Activated CD4-positive, alpha-beta T cell treated with anti-CD3 and anti-CD28 coated beads, Interleukin-2, amount 10 ng/mL, durations not matched to agents 7 days and 5 days (primary cell): ENCODE measurements at regions not wholly inside any gene's neighbourhood (a gene's known extent, or its start where the extent isn't known, plus 50 kb on each side); places are given as distances from the start of the nearest gene placed in this dataset.

Experiments used
- CTCF ChIA-PET: fragments of 350-600 bp; sonication (Branson Sonifier 250); formaldehyde crosslinking; loops from one replicate; lab custom pipeline; 2021; ENCODE audit warnings: antibody characterized with exemption; lab: Charles Lee
- POLR2A ChIA-PET: fragments of 350-600 bp; sonication (Branson Sonifier 250); formaldehyde crosslinking; loops from one replicate; lab custom pipeline; 2021; ENCODE audit warnings: antibody characterized with exemption; lab: Charles Lee
- DNase-seq: peaks from one replicate; pipeline ENCODE4 v3.0.0-alpha.2; 2020
- H3K27ac Mint-ChIP-seq: one replicate; pipeline ENCODE4 v1.8.0; 2021; ENCODE audit warnings: mild to moderate bottlenecking, moderate library complexity, mixed read lengths
- H3K27me3 Mint-ChIP-seq: one replicate; pipeline ENCODE4 v1.8.0; 2021; ENCODE audit warnings: mixed read lengths
- H3K36me3 Mint-ChIP-seq: one replicate; pipeline ENCODE4 v1.8.0; 2021; ENCODE audit warnings: low read depth, mixed read lengths
- H3K4me1 Mint-ChIP-seq: one replicate; pipeline ENCODE4 v1.8.0; 2021; ENCODE audit warnings: mixed read lengths
- H3K4me3 Mint-ChIP-seq: one replicate; pipeline ENCODE4 v1.8.0; 2021; ENCODE audit warnings: mild to moderate bottlenecking, moderate library complexity, mixed read lengths
- H3K9me3 Mint-ChIP-seq: one replicate; pipeline ENCODE4 v1.8.0; 2021; ENCODE audit warnings: mixed read lengths

DNA sequence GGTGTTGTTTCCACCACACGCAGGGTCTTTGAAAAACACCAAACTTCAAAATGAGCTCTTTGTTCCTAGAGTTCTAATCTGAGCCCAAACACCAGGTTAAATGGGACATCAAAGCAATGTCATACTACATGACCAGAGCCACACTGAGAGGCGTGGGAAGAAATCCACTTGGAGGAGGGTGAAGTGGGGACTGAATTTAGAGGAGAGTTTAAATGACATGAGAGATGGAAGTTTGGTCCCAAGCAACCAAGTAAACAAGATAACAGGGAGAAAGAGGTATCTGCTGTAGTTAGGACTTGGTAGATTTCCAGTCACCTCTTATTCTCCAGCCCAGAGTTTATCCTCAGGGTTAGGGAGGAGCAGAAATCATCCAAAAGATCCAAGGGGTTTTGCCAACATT, 290.9 kb upstream of the FAM78B start:
- POLR2A ChIA-PET = no interaction called here
- Mint-ChIP-seq H3K4me1 (no peaks in the 10 kb centered on the region), H3K27ac (no peak overlapping the region), H3K4me3 (no peak overlapping the region), H3K27me3 (peaks cover 4% of the 10 kb centered on the region), H3K9me3 (no peaks in the 10 kb centered on the region), H3K36me3 (no peaks in the 10 kb centered on the region)
- DNase-seq = no peak
- CTCF ChIA-PET = no interaction called here

DNA sequence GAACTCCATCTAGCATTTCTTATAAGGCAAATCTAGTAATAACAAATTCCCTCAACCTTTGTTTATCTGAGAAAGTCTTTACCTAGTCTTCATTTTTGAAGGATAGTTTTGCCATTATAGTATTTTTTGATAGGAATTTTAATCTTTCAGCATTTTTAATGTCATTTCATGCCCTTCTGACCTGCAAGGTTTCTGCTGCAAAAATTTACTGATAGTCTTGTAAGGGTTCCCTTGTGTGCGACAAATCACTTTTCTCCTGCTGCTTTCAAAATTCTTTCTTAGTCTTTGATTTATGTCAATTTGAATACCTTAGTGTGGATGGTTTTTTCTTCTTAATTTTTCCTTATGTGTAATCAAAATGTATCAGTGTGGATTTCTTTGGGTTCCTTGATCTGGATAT, 297.5 kb upstream of the FAM78B start:
- H3K27me3 Mint-ChIP-seq = peaks cover 13% of the 10 kb centered on the region
- ChIA-PET CTCF (no interaction called here), POLR2A (no interaction called here)
- H3K4me3 Mint-ChIP-seq = no peak overlapping the region
- H3K36me3 Mint-ChIP-seq = no peaks in the 10 kb centered on the region
- no peaks in the 10 kb centered on the region for H3K4me1 Mint-ChIP-seq
- no peak for DNase-seq
- H3K27ac Mint-ChIP-seq = no peak overlapping the region
- peaks cover 3% of the 10 kb centered on the region for H3K9me3 Mint-ChIP-seq

DNA sequence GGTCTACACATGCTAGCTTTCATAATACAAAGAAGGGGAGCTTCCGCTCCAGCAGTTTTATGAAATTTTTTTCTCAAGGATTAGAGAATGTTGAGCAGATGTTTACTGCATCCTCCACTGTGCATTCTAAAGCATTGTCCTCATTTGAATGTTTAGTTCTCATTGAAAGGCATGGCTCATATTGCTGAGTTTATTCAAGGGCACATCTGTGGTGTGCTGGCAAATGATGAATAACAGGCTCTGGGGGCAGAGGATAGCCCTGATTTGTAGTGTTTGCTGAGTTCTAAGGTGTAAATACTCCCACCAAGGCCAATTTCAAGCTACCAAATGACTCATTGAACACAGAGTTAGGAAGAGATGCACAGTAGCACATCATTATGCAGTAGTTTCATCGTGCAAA, 303.2 kb upstream of the FAM78B start:
- H3K27ac Mint-ChIP-seq = no peak overlapping the region

DNA sequence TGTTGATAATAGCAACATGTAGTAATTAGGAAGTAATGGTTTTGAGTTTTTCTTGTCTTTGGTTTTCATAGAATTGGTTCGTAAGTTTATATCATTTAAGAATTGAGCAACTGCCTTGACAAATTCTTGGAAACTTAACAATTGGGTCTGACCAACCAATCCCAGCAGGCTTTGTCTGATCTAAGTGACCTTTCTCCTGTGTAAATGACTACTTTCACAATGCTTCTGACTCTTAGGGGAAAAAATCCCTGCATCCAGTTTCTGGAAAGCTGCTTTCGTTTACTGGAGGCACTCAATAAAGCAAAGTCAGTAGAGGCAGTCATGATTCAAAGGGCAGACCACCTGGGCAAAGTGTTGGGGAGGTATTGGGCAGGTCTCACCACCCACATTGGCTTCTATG, 303.6 kb upstream of the FAM78B start:
- ChIA-PET CTCF (no interaction called here), POLR2A (no interaction called here)
- no peak overlapping the region for H3K27ac Mint-ChIP-seq
- no peaks in the 10 kb centered on the region for H3K9me3 Mint-ChIP-seq
- H3K36me3 Mint-ChIP-seq = no peaks in the 10 kb centered on the region
- H3K27me3 Mint-ChIP-seq = peaks cover 16% of the 10 kb centered on the region
- H3K4me1 Mint-ChIP-seq = no peaks in the 10 kb centered on the region
- no peak for DNase-seq
- no peak overlapping the region for H3K4me3 Mint-ChIP-seq

More for the DNA sequence above, 303.2 kb upstream of the FAM78B start:
- POLR2A ChIA-PET = no interaction called here
- Mint-ChIP-seq H3K36me3 (no peaks in the 10 kb centered on the region), H3K4me1 (no peaks in the 10 kb centered on the region), H3K27me3 (peaks cover 19% of the 10 kb centered on the region), H3K4me3 (no peak overlapping the region), H3K9me3 (no peaks in the 10 kb centered on the region)
- CTCF ChIA-PET = no interaction called here
- DNase-seq = no peak

DNA sequence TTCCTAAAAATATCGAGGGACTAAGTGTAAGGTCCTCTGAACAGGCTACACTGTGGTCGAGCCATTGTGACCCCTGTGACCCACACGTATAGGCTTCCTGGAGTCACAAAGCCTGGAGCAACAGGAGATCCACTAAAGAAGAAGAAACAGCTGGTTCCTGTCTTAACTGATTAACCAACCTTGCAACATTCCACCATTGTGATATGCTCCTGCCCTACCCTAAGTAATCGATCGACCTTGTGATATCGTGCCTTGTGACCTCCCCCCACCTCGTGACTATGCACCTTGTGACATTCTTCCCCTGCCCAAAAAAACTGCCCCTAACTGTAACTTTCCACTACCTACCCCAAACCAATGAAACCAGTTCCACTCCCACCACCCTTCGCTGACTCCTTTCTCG, 304.6 kb upstream of the FAM78B start:
- ChIA-PET POLR2A (no interaction called here), CTCF (interaction anchor here (1.1 kb wide), 1 partner anchor 129 kb away, joined by 3 read pairs; no protein-coding TSS in a partner anchor)
- no peaks in the 10 kb centered on the region for H3K4me1 Mint-ChIP-seq
- H3K9me3 Mint-ChIP-seq = no peaks in the 10 kb centered on the region
- H3K27me3 Mint-ChIP-seq = peaks cover 16% of the 10 kb centered on the region
- H3K36me3 Mint-ChIP-seq = no peaks in the 10 kb centered on the region
- DNase-seq = no peak
- H3K27ac Mint-ChIP-seq = no peak overlapping the region
- H3K4me3 Mint-ChIP-seq = no peak overlapping the region

DNA sequence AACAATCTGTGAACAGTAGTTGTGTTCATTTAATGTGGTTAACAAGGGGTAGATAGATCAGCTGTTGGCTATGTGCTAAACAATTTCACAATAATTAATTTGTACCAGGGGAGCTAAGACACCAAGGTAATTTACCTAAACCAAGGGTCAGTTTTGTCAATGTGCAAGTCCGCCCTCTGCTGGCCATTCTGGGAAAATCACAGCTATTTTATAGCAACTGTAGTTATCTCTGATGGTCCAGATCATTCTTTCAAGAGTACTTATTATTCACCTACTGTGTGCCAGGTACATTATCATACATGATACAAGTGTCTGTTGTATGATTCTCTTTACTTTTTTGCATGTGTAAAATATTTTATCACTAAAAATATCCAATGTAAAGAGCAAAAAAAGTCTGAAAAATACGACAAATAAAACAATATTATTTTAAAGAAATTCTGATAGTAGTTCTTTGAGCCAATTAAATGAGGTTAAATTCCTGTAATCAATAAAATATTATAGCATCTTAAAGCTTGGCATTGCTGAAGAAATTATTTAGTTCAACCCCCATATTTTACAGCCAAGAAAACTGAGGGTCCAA, 312.3 kb upstream of the FAM78B start:
- DNase-seq = peak; percentile 55
- H3K27ac Mint-ChIP-seq = no peak overlapping the region
- no peak overlapping the region for H3K4me3 Mint-ChIP-seq
- no peaks in the 10 kb centered on the region for H3K9me3 Mint-ChIP-seq
- H3K27me3 Mint-ChIP-seq = peaks cover 2% of the 10 kb centered on the region
- CTCF ChIA-PET = interaction anchor here (0.9 to 1.6 kb wide), 3 partner anchors 11 to 551 kb away, joined by 3 to 4 read pairs (median 3); no protein-coding TSS in a partner anchor
- no peaks in the 10 kb centered on the region for H3K36me3 Mint-ChIP-seq
- POLR2A ChIA-PET = no interaction called here
- no peaks in the 10 kb centered on the region for H3K4me1 Mint-ChIP-seq

DNA sequence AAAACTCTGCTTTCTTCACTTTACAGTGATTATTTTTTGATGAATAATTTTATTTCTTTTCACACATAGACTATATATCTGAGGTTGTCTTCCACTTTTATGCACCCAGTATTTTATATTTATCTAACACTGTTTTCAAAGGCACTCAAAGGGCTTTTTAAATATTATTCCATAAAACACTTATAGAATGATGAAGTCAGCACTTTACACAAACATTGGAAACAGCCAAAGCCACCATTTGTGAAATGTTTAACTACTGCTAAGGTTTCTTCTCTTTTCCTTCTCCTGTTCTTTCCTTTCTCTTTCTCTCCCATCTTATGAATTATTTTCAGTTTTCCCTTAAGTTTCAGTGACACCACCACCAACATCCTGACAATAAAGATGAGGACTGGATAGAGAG, 317.7 kb upstream of the FAM78B start:
- Mint-ChIP-seq H3K4me3 (no peak overlapping the region), H3K27me3 (peaks cover 2% of the 10 kb centered on the region)
- CTCF ChIA-PET = no interaction called here

DNA sequence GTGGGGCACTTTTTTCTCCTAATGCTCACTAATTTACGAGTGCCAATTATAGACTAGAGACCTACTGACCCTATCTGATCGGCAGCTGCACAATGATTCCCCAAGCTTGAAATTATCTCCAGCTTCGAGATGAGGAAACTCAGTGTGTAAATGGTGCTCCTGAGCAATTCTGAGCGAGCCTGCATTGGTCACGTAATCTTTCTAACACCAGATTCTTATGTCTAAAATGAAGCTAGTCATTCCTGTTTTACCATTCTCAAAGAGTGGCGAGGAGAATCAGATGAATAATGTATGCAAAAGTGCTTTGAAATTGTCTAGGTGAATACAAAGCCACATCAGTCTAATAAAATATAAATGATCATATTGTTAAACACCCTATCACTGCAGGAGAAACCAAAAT, 318.1 kb upstream of the FAM78B start:
- no peak overlapping the region for H3K4me3 Mint-ChIP-seq
- no peaks in the 10 kb centered on the region for H3K9me3 Mint-ChIP-seq
- no peak for DNase-seq
- H3K27ac Mint-ChIP-seq = no peak overlapping the region
- H3K4me1 Mint-ChIP-seq = peaks cover 6% of the 10 kb centered on the region
- H3K27me3 Mint-ChIP-seq = peaks cover 2% of the 10 kb centered on the region
- no peaks in the 10 kb centered on the region for H3K36me3 Mint-ChIP-seq
- ChIA-PET POLR2A (no interaction called here), CTCF (no interaction called here)

More for the DNA sequence above, 317.7 kb upstream of the FAM78B start:
- H3K36me3 Mint-ChIP-seq = no peaks in the 10 kb centered on the region
- H3K4me1 Mint-ChIP-seq = peaks cover 6% of the 10 kb centered on the region
- no peak for DNase-seq
- H3K9me3 Mint-ChIP-seq = no peaks in the 10 kb centered on the region
- POLR2A ChIA-PET = no interaction called here
- H3K27ac Mint-ChIP-seq = no peak overlapping the region

DNA sequence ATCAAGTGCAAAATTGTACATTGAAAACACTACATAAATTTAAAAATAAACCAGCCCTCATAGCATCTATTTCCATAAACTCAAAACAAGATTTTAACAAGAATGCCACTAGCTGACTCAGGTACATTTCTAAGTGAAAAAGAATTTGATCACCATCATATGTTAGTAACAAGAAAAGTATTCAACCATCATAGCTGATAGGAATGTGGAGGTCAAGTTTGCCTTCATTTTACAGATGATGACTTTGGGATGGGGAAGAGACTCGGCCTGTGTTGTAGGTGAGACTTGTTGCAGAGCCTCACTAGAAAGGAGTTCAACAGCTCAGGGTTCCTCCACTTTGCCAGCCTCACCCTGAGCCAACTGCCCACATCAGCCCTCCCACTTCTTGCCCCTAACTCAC, 318.8 kb upstream of the FAM78B start:
- H3K9me3 Mint-ChIP-seq = no peaks in the 10 kb centered on the region
- no peak overlapping the region for H3K4me3 Mint-ChIP-seq
- H3K27me3 Mint-ChIP-seq = peaks cover 2% of the 10 kb centered on the region
- CTCF ChIA-PET = interaction anchor here (0.6 kb wide), 1 partner anchor 9 kb away, joined by 3 read pairs; no protein-coding TSS in a partner anchor
- peaks cover 6% of the 10 kb centered on the region for H3K4me1 Mint-ChIP-seq
- no peak overlapping the region for H3K27ac Mint-ChIP-seq
- H3K36me3 Mint-ChIP-seq = no peaks in the 10 kb centered on the region
- POLR2A ChIA-PET = no interaction called here
- DNase-seq = no peak

DNA sequence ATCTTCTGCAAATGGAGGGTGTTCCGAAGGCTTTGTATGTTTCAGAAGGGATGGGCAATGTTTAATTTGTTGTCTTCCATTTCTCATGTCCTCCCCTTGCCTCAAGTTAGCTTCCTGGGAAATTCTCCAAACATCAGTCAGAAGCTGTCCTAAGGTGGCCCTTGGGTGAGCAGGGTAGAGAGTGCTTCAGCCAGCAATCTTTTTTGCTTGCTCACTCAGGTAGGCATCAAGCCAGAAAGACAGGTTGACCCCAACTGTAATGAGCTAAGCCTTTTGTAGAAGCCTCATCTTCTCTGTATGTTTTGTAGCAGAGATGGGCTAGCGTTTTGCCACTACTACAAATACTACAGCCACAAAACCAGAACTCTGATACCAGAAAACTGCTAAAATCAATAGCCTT, 321.5 kb upstream of the FAM78B start:
- Mint-ChIP-seq H3K4me1 (peaks cover 10% of the 10 kb centered on the region), H3K9me3 (peaks cover 4% of the 10 kb centered on the region), H3K27me3 (peaks cover 3% of the 10 kb centered on the region), H3K27ac (no peak overlapping the region), H3K4me3 (no peak overlapping the region), H3K36me3 (peaks cover 1% of the 10 kb centered on the region)
- POLR2A ChIA-PET = no interaction called here
- DNase-seq = no peak
- CTCF ChIA-PET = no interaction called here

DNA sequence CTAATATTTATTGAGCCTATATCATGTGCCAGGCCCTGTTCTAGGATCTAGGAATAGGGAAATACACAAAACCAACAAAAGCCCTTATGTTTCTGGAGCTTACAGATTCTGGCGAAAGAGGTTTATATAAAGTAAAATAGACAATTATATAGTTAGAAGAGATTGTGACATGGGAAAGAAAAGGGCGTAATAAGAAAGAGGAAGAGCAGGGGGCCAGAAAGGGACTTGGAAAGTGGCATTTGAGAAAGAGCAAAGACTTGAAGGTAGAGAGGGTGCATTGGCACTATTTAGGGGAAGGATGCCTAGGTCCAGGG, 322.5 kb upstream of the FAM78B start:
- no peak for DNase-seq

DNA sequence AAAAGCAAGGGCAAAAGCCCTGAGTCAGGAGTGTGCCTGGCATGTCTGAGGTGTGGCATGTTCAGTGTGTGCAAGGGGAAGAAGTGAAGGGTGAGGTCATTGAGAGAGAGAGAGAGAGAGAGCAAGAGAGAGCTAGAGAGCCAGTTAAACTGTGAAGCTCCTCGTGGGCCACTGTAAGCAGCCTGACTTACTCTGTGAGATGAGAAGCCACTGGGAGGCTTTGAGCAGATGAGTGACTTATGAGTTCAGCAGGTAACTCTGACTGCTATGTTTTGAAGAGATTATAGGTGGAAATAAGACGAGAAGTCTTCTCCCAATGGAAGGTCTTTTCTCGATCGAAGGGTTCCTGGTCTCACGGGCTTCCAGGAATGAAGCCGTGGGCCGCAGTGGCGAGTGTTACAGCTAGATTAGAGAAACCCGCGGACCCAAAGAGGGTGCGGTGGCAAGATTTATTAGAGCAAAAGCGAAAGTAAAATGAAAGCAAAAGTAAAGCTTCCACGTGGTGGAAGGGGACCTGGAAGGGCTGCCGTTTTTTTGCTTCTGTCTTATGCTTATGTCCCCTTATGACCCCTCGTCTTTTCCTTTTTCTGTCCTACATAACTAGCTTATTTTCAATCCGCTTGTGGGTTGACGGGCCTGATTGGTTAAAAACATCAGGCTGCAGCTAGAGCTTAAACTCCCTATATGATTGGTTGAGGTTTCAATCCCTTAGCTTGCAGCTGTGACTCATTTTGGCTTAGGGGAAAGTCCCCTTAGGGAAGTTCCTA, 323.1 kb upstream of the FAM78B start:
- ChIA-PET POLR2A (no interaction called here), CTCF (interaction anchor here (1.2 to 1.3 kb wide), 2 partner anchors 11 to 570 kb away, joined by 3 to 4 read pairs; no protein-coding TSS in a partner anchor)
- no peak overlapping the region for H3K4me3 Mint-ChIP-seq

More for the DNA sequence above, 322.5 kb upstream of the FAM78B start:
- Mint-ChIP-seq H3K4me3 (no peak overlapping the region), H3K36me3 (peaks cover 1% of the 10 kb centered on the region), H3K9me3 (peaks cover 4% of the 10 kb centered on the region), H3K27ac (no peak overlapping the region), H3K4me1 (peaks cover 10% of the 10 kb centered on the region), H3K27me3 (peaks cover 3% of the 10 kb centered on the region)
- ChIA-PET POLR2A (no interaction called here), CTCF (interaction anchor here (1.2 to 1.3 kb wide), 2 partner anchors 11 to 570 kb away, joined by 3 to 4 read pairs; no protein-coding TSS in a partner anchor)

DNA sequence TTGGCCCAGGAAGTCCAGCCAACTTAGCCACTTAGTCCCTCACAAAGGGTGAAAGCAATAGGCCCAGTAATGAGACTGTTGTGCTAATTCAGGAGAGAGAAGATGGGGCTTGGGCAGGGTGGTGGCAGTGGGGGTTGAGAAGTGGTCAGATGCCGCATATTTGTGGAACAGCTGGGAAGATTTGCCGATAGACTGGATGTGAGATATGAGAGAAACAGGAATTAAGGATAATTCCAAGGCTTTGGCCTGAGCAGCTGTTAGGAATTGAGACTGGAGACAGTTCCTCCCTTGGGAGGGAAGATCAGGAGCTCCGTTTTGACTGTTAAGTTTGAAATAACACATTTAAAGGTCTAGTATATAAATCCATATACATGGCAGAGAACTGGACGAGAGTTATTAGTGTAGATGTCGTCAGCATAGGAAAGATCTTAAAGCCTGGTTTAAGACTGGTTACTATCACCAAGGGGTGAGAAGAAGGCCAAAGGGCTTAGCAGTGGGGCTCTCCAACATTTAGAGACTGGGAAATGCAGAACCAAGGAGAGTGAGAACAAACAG, 323.7 kb upstream of the FAM78B start:
- Mint-ChIP-seq H3K9me3 (peaks cover 4% of the 10 kb centered on the region), H3K27ac (no peak overlapping the region), H3K4me1 (peaks cover 10% of the 10 kb centered on the region), H3K27me3 (peaks cover 3% of the 10 kb centered on the region), H3K36me3 (peaks cover 1% of the 10 kb centered on the region), H3K4me3 (no peak overlapping the region)
- no peak for DNase-seq
- ChIA-PET POLR2A (no interaction called here), CTCF (interaction anchor here (1.2 to 1.3 kb wide), 2 partner anchors 12 to 569 kb away, joined by 3 to 4 read pairs; no protein-coding TSS in a partner anchor)

More for the DNA sequence above, 323.1 kb upstream of the FAM78B start:
- Mint-ChIP-seq H3K9me3 (peaks cover 4% of the 10 kb centered on the region), H3K27me3 (peaks cover 3% of the 10 kb centered on the region), H3K36me3 (peaks cover 1% of the 10 kb centered on the region), H3K27ac (no peak overlapping the region), H3K4me1 (peaks cover 10% of the 10 kb centered on the region)
- peak; percentile 55 for DNase-seq
